GM23338 (cell line): ENCODE measurements at regions not wholly inside any gene's neighbourhood (a gene's known extent, or its start where the extent isn't known, plus 50 kb on each side); places are given as distances from the start of the nearest gene placed in this dataset.

Experiments used
- ATAC-seq: fragments of 200-7000 bp; cut with Tn5 transposase; 3 replicates; pipeline ENCODE4 v1.9.1; 2020
- DNase-seq: peaks from one replicate; pipeline ENCODE4 v3.0.0-alpha.2; 2015; ENCODE audit warnings: low spot score
- H2AFZ ChIP-seq: fragments of 200-600 bp; sonication (generic); 2 replicates; pipeline ENCODE4 v1.8.0; 2016; ENCODE audit warnings: antibody characterized with exemption, mild to moderate bottlenecking, moderate library complexity
- H3F3A ChIP-seq: fragments of 200-600 bp; sonication (generic); replicated peaks from 2 replicates; pipeline ENCODE4 v1.8.0; 2017; ENCODE audit warnings: antibody characterized with exemption, mixed run types, low read depth
- H3K27ac ChIP-seq: fragments of 200-600 bp; sonication (generic); 2 replicates; pipeline ENCODE4 v1.6.1; 2016; ENCODE audit warnings: low read depth
- H3K27me3 ChIP-seq: fragments of 200-600 bp; sonication (generic); 2 replicates; pipeline ENCODE4 v1.8.0; 2016; ENCODE audit warnings: mild to moderate bottlenecking, mixed run types, moderate library complexity; ENCODE audit not compliant: insufficient read depth
- H3K36me3 ChIP-seq: fragments of 200-600 bp; sonication (generic); 2 replicates; pipeline ENCODE4 v1.8.0; 2016; ENCODE audit warnings: mild to moderate bottlenecking; ENCODE audit not compliant: insufficient read depth
- H3K4me1 ChIP-seq: fragments of 200-600 bp; sonication (generic); 2 replicates; pipeline ENCODE4 v1.8.0; 2016; ENCODE audit warnings: mild to moderate bottlenecking, moderate library complexity; ENCODE audit not compliant: insufficient read depth
- H3K4me2 ChIP-seq: fragments of 200-600 bp; sonication (generic); 2 replicates; pipeline ENCODE4 v1.7.1; 2017; ENCODE audit warnings: mixed run types
- H3K4me3 ChIP-seq: fragments of 200-600 bp; sonication (generic); 2 replicates; pipeline ENCODE4 v1.6.1; 2016; ENCODE audit warnings: mixed run types
- H3K79me2 ChIP-seq: fragments of 200-600 bp; sonication (generic); replicated peaks from 2 replicates; pipeline ENCODE4 v1.8.0; 2017; ENCODE audit warnings: mild to moderate bottlenecking; ENCODE audit not compliant: insufficient read depth
- H3K9me2 ChIP-seq: fragments of 200-600 bp; sonication (generic); 2 replicates; pipeline ENCODE4 v1.8.0; 2017; ENCODE audit not compliant: insufficient read depth
- H4K20me1 ChIP-seq: fragments of 200-600 bp; sonication (generic); replicated peaks from 2 replicates; pipeline ENCODE4 v1.8.0; 2017; ENCODE audit warnings: mild to moderate bottlenecking; ENCODE audit not compliant: insufficient read depth
- H3K27ac Mint-ChIP-seq: 2 replicates; pipeline ENCODE4 v1.8.0; 2020; ENCODE audit warnings: inconsistent platforms, mild to moderate bottlenecking, moderate library complexity, mixed read lengths
- H3K27me3 Mint-ChIP-seq: 3 replicates; pipeline ENCODE4 v1.8.0; 2022; ENCODE audit warnings: low read depth, mild to moderate bottlenecking, moderate library complexity, mixed read lengths, inconsistent platforms; ENCODE audit not compliant: insufficient read depth, poor library complexity
- H3K36me3 Mint-ChIP-seq: 3 replicates; pipeline ENCODE4 v1.8.0; 2021; ENCODE audit warnings: low read depth, mild to moderate bottlenecking, inconsistent platforms, moderate library complexity, mixed read lengths
- H3K4me1 Mint-ChIP-seq: 3 replicates; pipeline ENCODE4 v1.8.0; 2020; ENCODE audit warnings: mild to moderate bottlenecking, inconsistent platforms, mixed read lengths
- H3K4me3 Mint-ChIP-seq: 3 replicates; pipeline ENCODE4 v1.8.0; 2021; ENCODE audit warnings: moderate library complexity, mild to moderate bottlenecking, inconsistent platforms, mixed read lengths
- H3K9me3 Mint-ChIP-seq: 3 replicates; pipeline ENCODE4 v1.8.0; 2020; ENCODE audit warnings: moderate library complexity, mild to moderate bottlenecking, inconsistent platforms, mixed read lengths
- POLR2AphosphoS5 ChIP-seq: IDR thresholded peaks from 2 replicates; pipeline ENCODE4 v1.6.1; 2016; ENCODE audit warnings: antibody characterized with exemption, low read depth
- ZNF331 ChIP-seq: fragments of 250-450 bp; sonication (Bioruptor Pico); IDR thresholded peaks from 2 replicates; pipeline ENCODE4 v1.5.0; 2020; ENCODE audit warnings: low read depth, mild to moderate bottlenecking, moderate library complexity
- TF ChIP-seq, protein P1 (sequence below): fragments of 250-450 bp; sonication (Bioruptor Pico); IDR thresholded peaks from 2 replicates; pipeline ENCODE4 v1.5.0; 2020; ENCODE audit warnings: mild to moderate bottlenecking, moderate library complexity
- TF ChIP-seq, protein P2 (sequence below), 2 experiments: fragments of 200-600 bp in 1 of 2; sonication (generic) in 1 of 2; conservative IDR thresholded peaks; 2 replicates each; pipeline versions ENCODE4 v1.5.1 to v1.6.1; 2016 to 2017; ENCODE audit warnings: antibody characterized with exemption in 2 of 2, low read depth in 2 of 2, mild to moderate bottlenecking in 2 of 2, moderate library complexity in 1 of 2
- TF ChIP-seq, protein P3 (sequence below): IDR thresholded peaks from one replicate; pipeline ENCODE4 v1.6.1; 2018; ENCODE audit warnings: antibody characterized with exemption; ENCODE audit not compliant: unreplicated experiment

DNA sequence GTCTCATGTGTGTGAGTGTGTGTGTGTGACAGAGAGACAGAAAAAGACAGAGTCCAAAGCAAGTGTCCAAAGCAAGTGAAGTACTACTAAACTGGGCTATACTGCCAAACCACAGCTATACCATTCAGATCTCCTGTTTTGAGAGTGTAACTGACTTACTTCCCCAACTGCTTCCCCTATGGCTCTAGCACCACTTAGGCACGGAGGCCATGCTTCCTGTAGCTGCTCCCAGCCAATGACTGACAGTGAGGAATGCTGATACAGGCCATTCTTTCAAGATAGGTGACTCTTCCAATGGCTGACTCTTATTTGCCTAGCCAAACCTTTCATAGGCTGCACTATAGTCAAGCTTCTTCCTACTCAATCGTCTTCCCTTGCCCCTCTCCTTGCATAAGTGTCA, 393.2 kb downstream of the BCAT1 start:
- H3K36me3 ChIP-seq, result no peaks in the 10 kb centered on the region

DNA sequence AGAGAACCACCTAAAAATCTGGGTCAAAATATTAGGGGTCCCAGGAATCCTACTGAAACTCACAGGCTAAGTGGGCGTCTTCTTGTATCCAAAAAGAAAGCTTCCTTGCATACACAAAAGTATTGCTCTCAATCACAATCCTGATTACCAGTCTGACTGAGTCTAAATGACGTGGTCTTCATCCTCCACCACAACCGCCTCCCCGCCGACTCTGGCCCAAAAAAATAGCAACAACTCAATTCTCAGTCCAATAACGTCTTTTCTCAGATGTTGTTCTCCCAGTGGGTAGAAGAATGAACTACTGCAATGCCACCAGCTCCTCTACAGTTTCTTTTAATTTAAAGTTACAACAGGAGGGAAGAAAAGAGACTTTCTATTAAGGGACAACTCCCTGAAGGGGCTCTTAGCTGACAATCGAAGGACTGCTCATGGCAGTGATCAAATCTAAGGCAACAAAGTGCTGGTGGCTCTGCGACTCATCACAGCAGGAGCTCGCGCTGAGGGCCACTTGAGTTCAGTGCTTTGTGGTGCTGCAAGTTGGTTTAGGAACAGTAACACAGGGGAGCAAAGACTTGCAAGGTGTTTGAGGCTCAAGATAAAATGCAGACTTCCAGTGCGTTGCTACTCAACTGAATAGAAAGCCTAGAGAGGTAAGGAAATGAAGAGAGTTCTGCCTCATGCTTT, 394.1 kb downstream of the BCAT1 start:
- no peaks in the 10 kb centered on the region for H3K79me2 ChIP-seq
- no peak overlapping the region for H3K4me2 ChIP-seq
- Mint-ChIP-seq H3K36me3 (no peaks in the 10 kb centered on the region), H3K4me3 (no peak overlapping the region), H3K9me3 (no peaks in the 10 kb centered on the region), H3K27ac (no peak overlapping the region), H3K27me3 (peaks cover 5% of the 10 kb centered on the region), H3K4me1 (peaks cover 40% of the 10 kb centered on the region)
- DNase-seq, result peak; percentile 9
- no peak overlapping the region for H3K4me3 ChIP-seq
- peaks cover 36% of the 10 kb centered on the region for H3K4me1 ChIP-seq
- 0 out of 2 replicates have a peak, but pooled peaks cover 5% of the 10 kb centered on the region for H3K27me3 ChIP-seq
- H3K9me2 ChIP-seq, result no peaks in the 10 kb centered on the region
- H3F3A ChIP-seq, result no peaks in the 10 kb centered on the region
- H4K20me1 ChIP-seq, result no peaks in the 10 kb centered on the region
- no peak for ATAC-seq
- TF ChIP-seq, protein P1, sequence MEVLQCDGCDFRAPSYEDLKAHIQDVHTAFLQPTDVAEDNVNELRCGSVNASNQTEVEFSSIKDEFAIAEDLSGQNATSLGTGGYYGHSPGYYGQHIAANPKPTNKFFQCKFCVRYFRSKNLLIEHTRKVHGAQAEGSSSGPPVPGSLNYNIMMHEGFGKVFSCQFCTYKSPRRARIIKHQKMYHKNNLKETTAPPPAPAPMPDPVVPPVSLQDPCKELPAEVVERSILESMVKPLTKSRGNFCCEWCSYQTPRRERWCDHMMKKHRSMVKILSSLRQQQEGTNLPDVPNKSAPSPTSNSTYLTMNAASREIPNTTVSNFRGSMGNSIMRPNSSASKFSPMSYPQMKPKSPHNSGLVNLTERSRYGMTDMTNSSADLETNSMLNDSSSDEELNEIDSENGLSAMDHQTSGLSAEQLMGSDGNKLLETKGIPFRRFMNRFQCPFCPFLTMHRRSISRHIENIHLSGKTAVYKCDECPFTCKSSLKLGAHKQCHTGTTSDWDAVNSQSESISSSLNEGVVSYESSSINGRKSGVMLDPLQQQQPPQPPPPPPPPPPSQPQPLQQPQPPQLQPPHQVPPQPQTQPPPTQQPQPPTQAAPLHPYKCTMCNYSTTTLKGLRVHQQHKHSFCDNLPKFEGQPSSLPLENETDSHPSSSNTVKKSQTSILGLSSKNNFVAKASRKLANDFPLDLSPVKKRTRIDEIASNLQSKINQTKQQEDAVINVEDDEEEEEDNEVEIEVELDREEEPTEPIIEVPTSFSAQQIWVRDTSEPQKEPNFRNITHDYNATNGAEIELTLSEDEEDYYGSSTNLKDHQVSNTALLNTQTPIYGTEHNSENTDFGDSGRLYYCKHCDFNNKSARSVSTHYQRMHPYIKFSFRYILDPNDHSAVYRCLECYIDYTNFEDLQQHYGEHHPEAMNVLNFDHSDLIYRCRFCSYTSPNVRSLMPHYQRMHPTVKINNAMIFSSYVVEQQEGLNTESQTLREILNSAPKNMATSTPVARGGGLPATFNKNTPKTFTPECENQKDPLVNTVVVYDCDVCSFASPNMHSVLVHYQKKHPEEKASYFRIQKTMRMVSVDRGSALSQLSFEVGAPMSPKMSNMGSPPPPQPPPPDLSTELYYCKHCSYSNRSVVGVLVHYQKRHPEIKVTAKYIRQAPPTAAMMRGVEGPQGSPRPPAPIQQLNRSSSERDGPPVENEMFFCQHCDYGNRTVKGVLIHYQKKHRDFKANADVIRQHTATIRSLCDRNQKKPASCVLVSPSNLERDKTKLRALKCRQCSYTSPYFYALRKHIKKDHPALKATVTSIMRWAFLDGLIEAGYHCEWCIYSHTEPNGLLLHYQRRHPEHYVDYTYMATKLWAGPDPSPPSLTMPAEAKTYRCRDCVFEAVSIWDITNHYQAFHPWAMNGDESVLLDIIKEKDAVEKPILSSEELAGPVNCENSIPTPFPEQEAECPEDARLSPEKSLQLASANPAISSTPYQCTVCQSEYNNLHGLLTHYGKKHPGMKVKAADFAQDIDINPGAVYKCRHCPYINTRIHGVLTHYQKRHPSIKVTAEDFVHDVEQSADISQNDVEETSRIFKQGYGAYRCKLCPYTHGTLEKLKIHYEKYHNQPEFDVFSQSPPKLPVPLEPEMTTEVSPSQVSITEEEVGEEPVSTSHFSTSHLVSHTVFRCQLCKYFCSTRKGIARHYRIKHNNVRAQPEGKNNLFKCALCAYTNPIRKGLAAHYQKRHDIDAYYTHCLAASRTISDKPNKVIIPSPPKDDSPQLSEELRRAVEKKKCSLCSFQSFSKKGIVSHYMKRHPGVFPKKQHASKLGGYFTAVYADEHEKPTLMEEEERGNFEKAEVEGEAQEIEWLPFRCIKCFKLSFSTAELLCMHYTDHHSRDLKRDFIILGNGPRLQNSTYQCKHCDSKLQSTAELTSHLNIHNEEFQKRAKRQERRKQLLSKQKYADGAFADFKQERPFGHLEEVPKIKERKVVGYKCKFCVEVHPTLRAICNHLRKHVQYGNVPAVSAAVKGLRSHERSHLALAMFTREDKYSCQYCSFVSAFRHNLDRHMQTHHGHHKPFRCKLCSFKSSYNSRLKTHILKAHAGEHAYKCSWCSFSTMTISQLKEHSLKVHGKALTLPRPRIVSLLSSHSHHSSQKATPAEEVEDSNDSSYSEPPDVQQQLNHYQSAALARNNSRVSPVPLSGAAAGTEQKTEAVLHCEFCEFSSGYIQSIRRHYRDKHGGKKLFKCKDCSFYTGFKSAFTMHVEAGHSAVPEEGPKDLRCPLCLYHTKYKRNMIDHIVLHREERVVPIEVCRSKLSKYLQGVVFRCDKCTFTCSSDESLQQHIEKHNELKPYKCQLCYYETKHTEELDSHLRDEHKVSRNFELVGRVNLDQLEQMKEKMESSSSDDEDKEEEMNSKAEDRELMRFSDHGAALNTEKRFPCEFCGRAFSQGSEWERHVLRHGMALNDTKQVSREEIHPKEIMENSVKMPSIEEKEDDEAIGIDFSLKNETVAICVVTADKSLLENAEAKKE, result no peak
- TF ChIP-seq ZNF331 (CRISPR knock-in tag) (no peak), POLR2AphosphoS5 (no peak)
- TF ChIP-seq, protein P2, sequence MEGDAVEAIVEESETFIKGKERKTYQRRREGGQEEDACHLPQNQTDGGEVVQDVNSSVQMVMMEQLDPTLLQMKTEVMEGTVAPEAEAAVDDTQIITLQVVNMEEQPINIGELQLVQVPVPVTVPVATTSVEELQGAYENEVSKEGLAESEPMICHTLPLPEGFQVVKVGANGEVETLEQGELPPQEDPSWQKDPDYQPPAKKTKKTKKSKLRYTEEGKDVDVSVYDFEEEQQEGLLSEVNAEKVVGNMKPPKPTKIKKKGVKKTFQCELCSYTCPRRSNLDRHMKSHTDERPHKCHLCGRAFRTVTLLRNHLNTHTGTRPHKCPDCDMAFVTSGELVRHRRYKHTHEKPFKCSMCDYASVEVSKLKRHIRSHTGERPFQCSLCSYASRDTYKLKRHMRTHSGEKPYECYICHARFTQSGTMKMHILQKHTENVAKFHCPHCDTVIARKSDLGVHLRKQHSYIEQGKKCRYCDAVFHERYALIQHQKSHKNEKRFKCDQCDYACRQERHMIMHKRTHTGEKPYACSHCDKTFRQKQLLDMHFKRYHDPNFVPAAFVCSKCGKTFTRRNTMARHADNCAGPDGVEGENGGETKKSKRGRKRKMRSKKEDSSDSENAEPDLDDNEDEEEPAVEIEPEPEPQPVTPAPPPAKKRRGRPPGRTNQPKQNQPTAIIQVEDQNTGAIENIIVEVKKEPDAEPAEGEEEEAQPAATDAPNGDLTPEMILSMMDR (conservative IDR thresholded peaks at IDR 0.05; ENCODE audit: low read depth in 2 of 2), result no peak
- TF ChIP-seq, protein P3, sequence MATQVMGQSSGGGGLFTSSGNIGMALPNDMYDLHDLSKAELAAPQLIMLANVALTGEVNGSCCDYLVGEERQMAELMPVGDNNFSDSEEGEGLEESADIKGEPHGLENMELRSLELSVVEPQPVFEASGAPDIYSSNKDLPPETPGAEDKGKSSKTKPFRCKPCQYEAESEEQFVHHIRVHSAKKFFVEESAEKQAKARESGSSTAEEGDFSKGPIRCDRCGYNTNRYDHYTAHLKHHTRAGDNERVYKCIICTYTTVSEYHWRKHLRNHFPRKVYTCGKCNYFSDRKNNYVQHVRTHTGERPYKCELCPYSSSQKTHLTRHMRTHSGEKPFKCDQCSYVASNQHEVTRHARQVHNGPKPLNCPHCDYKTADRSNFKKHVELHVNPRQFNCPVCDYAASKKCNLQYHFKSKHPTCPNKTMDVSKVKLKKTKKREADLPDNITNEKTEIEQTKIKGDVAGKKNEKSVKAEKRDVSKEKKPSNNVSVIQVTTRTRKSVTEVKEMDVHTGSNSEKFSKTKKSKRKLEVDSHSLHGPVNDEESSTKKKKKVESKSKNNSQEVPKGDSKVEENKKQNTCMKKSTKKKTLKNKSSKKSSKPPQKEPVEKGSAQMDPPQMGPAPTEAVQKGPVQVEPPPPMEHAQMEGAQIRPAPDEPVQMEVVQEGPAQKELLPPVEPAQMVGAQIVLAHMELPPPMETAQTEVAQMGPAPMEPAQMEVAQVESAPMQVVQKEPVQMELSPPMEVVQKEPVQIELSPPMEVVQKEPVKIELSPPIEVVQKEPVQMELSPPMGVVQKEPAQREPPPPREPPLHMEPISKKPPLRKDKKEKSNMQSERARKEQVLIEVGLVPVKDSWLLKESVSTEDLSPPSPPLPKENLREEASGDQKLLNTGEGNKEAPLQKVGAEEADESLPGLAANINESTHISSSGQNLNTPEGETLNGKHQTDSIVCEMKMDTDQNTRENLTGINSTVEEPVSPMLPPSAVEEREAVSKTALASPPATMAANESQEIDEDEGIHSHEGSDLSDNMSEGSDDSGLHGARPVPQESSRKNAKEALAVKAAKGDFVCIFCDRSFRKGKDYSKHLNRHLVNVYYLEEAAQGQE, result no peak
- no peak overlapping the region for H2AFZ ChIP-seq
- no peaks in the 10 kb centered on the region for H3K36me3 ChIP-seq
- H3K27ac ChIP-seq, result no peak overlapping the region

More for the DNA sequence above, 393.2 kb downstream of the BCAT1 start:
- Mint-ChIP-seq H3K27me3 (peaks cover 9% of the 10 kb centered on the region), H3K9me3 (no peaks in the 10 kb centered on the region), H3K4me3 (no peak overlapping the region), H3K36me3 (no peaks in the 10 kb centered on the region), H3K27ac (no peak overlapping the region), H3K4me1 (peaks cover 45% of the 10 kb centered on the region)
- DNase-seq (no peak), ATAC-seq (no peak)
- Histone ChIP-seq H3K4me1 (peaks cover 40% of the 10 kb centered on the region), H3K4me2 (no peak overlapping the region), H3K27ac (no peak overlapping the region), H3K9me2 (no peaks in the 10 kb centered on the region), H4K20me1 (no peaks in the 10 kb centered on the region), H3K4me3 (no peak overlapping the region), H2AFZ (no peak overlapping the region), H3K27me3 (peaks cover 14% of the 10 kb centered on the region), H3K79me2 (no peaks in the 10 kb centered on the region), H3F3A (no peaks in the 10 kb centered on the region)
- TF ChIP-seq ZNF331 (CRISPR knock-in tag), result no peak
